HG03060 (cell line): ENCODE measurements at regions not wholly inside any gene's neighbourhood (a gene's known extent, or its start where the extent isn't known, plus 50 kb on each side); places are given as distances from the start of the nearest gene placed in this dataset.
"Not testable (repeated sequence)": the region's sequence is repeated elsewhere in the genome, so short reads cannot be mapped to it uniquely, and the experiment has no call there.

Experiments used
- ATAC-seq: cut with Tn5 transposase; IDR thresholded peaks from one replicate; pipeline ENCODE4 v1.9.1; 2021; ENCODE audit warnings: low read depth, moderate number of reproducible peaks; ENCODE audit not compliant: unreplicated experiment

- ATAC-seq = no peak
These were observed 81.6 kb upstream of the CHST15 start for GRCh38 chr10:124174673-124175645.

- no peak for ATAC-seq
These were observed 80.7 kb upstream of the CHST15 start for GRCh38 chr10:124174071-124174566.

GRCh38 chr10:124173298-124173900, 80.0 kb upstream of the CHST15 start:
- ATAC-seq = no peak

- no peak for ATAC-seq
These were observed 79.0 kb upstream of the CHST15 start for GRCh38 chr10:124172181-124172916.

- ATAC-seq = no peak
These were observed 78.2 kb upstream of the CHST15 start for GRCh38 chr10:124171561-124171960.

GRCh38 chr10:124170631-124171030, 77.2 kb upstream of the CHST15 start:
- ATAC-seq = no peak

GRCh38 chr10:124168991-124169802, 75.8 kb upstream of the CHST15 start:
- no peak for ATAC-seq

GRCh38 chr10:124168581-124168980, 75.2 kb upstream of the CHST15 start:
- ATAC-seq = no peak

- ATAC-seq = not testable (repeated sequence)
These were observed 74.5 kb upstream of the CHST15 start for GRCh38 chr10:124167925-124168324.

- ATAC-seq = no peak
These were observed 73.2 kb upstream of the CHST15 start for GRCh38 chr10:124166431-124167125.

- no peak for ATAC-seq
These were observed 72.4 kb upstream of the CHST15 start for GRCh38 chr10:124165827-124166226.

- ATAC-seq = no peak
These were observed 71.9 kb upstream of the CHST15 start for GRCh38 chr10:124165311-124165710.

GRCh38 chr10:124164264-124164663, 70.9 kb upstream of the CHST15 start:
- no peak for ATAC-seq

- no peak for ATAC-seq
These were observed 69.5 kb upstream of the CHST15 start for GRCh38 chr10:124162774-124163354.

GRCh38 chr10:124162136-124162535, 68.7 kb upstream of the CHST15 start:
- ATAC-seq = no peak

GRCh38 chr10:124161601-124162000, 68.2 kb upstream of the CHST15 start:
- ATAC-seq = no peak

GRCh38 chr10:124160943-124161582, 67.7 kb upstream of the CHST15 start:
- no peak for ATAC-seq

- no peak for ATAC-seq
These were observed 66.8 kb upstream of the CHST15 start for GRCh38 chr10:124160176-124160575.

GRCh38 chr10:124159153-124159552, 65.8 kb upstream of the CHST15 start:
- no peak for ATAC-seq
